ENCODE measurements at regions not wholly inside any gene's neighbourhood (a gene's known extent, or its start where the extent isn't known, plus 50 kb on each side); places are given as distances from the start of the nearest gene placed in this dataset.

GRCh38 chr10:61821153-61821552 lies 80.3 kb upstream of the ARID5B start:
- Histone ChIP-seq H4K20me1 (ENCODE audit: insufficient read depth, low read length) (no peaks in the 10 kb centered on the region), H3K9me1 (ENCODE audit: insufficient read depth, low read length) (peaks cover 8% of the 10 kb centered on the region), H2BK15ac (ENCODE audit: low read depth, low read length) (no peak overlapping the region), H2BK20ac (ENCODE audit: low read depth, low read length) (peak overlapping the region; percentile 72; the same call in 1 of the 2 replicates), H3K23ac (ENCODE audit: low read depth, low read length) (no peak overlapping the region), H2BK120ac (ENCODE audit: low read depth, low read length) (peak overlapping the region; percentile 28), H2AK5ac (ENCODE audit: low read depth, low read length) (peak overlapping the region; percentile 22; the same call in 1 of the 2 replicates), H3K4me3 (ENCODE audit: insufficient read depth, low read depth, low read length) (no peak overlapping the region), H3K4me2 (ENCODE audit: low read depth, low read length) (no peak overlapping the region), H3K14ac (replicated peaks; ENCODE audit: low read depth, low read length) (peak overlapping the region; percentile 67), H3K4me1 (ENCODE audit: control insufficient read depth, insufficient read depth, low read length) (peaks cover 2% of the 10 kb centered on the region; the same call in 1 of the 2 replicates), H3K36me3 (ENCODE audit: control insufficient read depth, insufficient read depth, low read length) (no peaks in the 10 kb centered on the region), H3K9me3 (ENCODE audit: control insufficient read depth, insufficient read depth, low read length) (no peaks in the 10 kb centered on the region), H4K8ac (ENCODE audit: low read depth in 2 of 2, low read length in 2 of 2) (no peak overlapping the region), H2AK9ac (replicated peaks; ENCODE audit: low read depth, low read length, poor library complexity) (no peak overlapping the region), H2BK5ac (ENCODE audit: low read depth, low read length, poor library complexity, severe bottlenecking) (no peak overlapping the region), H3K9ac (ENCODE audit: low read depth, low read length) (no peak overlapping the region), H3K56ac (ENCODE audit: extremely low read depth, insufficient read depth, low read length) (no peak overlapping the region), H3K27me3 (ENCODE audit: control insufficient read depth, insufficient read depth, low read length) (no peaks in the 10 kb centered on the region), H3K79me1 (ENCODE audit: low read depth in 1 of 2, low read length in 2 of 2) (no peaks in the 10 kb centered on the region), H2AFZ (replicated peaks; ENCODE audit: low read length, poor library complexity) (no peak overlapping the region), H3K4ac (ENCODE audit: low read depth, low read length) (peak overlapping the region; percentile 14; the same call in 1 of the 2 replicates), H3K27ac (ENCODE audit: insufficient read depth, low read length) (no peak overlapping the region), H4K5ac (ENCODE audit: low read depth, low read length) (no peak overlapping the region), H3K18ac (ENCODE audit: low read depth, low read length) (0 out of 2 replicates have a peak overlapping the region, but pooled peaks have one; percentile 28), H4K91ac (ENCODE audit: insufficient read depth, low read depth, low read length) (no peak overlapping the region)
- no peak for ATAC-seq (ENCODE audit: low read depth)
- in situ Hi-C loops (cut with MboI; ENCODE audit: low sequenced_read_pairs): no loop called here
- intact Hi-C loops (cut with micrococcal nuclease): no loop called here
- no CpG with 5 or more reads among the region's 5 CpGs for WGBS, 2 experiments (ENCODE audit: extremely low coverage in 2 of 2, insufficient read length in 1 of 2)
- DNase-seq: no peak
- TF ChIP-seq RAD21 (IDR thresholded peaks at IDR 0.05; ENCODE audit: low read length) (no peak), SMC3 (IDR thresholded peaks at IDR 0.05; ENCODE audit: low read depth, low read length) (no peak), MAFK (IDR thresholded peaks at IDR 0.05; ENCODE audit: low read depth, low read length) (no peak), CTCF (conservative IDR thresholded peaks at IDR 0.05; ENCODE audit: low read depth, low read length) (no peak), ELK1 (IDR thresholded peaks at IDR 0.05; ENCODE audit: borderline replicate concordance, low read depth, low read length) (no peak), USF2 (IDR thresholded peaks at IDR 0.05; ENCODE audit: low read depth, low read length) (no peak), MAZ (IDR thresholded peaks at IDR 0.05; ENCODE audit: borderline replicate concordance, low read depth, low read length) (no peak), BHLHE40 (IDR thresholded peaks at IDR 0.05; ENCODE audit: low read depth, low read length) (no peak), MXI1 (IDR thresholded peaks at IDR 0.05; ENCODE audit: borderline replicate concordance, low read depth, low read length) (no peak), RCOR1 (IDR thresholded peaks at IDR 0.05; ENCODE audit: insufficient replicate concordance, low read length) (no peak), NFE2L2 (IDR thresholded peaks at IDR 0.05; ENCODE audit: low read depth, low read length) (no peak), POLR2A (IDR thresholded peaks at IDR 0.05; ENCODE audit: low read depth, low read length) (no peak), CHD1 (IDR thresholded peaks at IDR 0.05; ENCODE audit: low read depth, low read length) (no peak), CEBPB (IDR thresholded peaks at IDR 0.05; ENCODE audit: low read depth, low read length) (no peak), FOS (IDR thresholded peaks at IDR 0.05; ENCODE audit: low read depth, low read length) (no peak)
- POLR2A ChIA-PET (ENCODE audit: unreplicated experiment): no interaction called here
- dilution Hi-C loops (cut with HindIII; ENCODE audit: low sequenced_read_pairs, unreplicated experiment): no loop called here
- no TSS peak for BruUV-seq (replicated peaks)
- CTCF ChIA-PET: no interaction called here
